GM19238 (cell line): ENCODE measurements at regions not wholly inside any gene's neighbourhood (a gene's known extent, or its start where the extent isn't known, plus 50 kb on each side); places are given as distances from the start of the nearest gene placed in this dataset.
"Not testable (repeated sequence)": the region's sequence is repeated elsewhere in the genome, so short reads cannot be mapped to it uniquely, and the experiment has no call there.

Source experiments
- DNase-seq: peaks from one replicate; pipeline ENCODE4 v3.0.0; 2011; ENCODE audit warnings: low spot score; ENCODE audit not compliant: insufficient read length

DNA sequence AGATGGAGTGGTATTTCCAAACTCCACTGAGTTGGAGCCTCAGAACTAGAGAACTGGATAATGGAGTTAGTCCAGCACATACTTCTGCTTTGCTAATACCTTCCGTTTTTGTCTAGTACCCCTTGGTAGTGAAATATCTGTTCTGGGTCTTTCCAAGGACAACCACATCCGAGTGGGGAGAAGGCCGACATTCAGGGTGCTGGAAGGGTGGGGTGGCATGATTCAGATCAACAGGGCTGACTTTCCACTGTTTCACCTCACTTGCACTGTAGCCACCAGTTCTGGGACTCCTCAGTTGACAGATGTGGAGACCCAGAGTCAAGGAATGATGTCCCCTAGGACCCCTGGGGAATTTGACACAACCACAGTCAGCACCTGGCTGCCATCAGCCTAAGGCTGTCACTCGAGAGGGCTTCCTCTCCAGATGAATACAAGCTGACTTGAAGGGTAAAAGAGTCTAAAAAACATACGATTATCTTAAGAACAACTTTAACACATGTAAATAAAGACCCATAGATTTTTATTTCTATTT is 84.8 kb upstream of the HNF1B start:
- DNase-seq: no peak

DNA sequence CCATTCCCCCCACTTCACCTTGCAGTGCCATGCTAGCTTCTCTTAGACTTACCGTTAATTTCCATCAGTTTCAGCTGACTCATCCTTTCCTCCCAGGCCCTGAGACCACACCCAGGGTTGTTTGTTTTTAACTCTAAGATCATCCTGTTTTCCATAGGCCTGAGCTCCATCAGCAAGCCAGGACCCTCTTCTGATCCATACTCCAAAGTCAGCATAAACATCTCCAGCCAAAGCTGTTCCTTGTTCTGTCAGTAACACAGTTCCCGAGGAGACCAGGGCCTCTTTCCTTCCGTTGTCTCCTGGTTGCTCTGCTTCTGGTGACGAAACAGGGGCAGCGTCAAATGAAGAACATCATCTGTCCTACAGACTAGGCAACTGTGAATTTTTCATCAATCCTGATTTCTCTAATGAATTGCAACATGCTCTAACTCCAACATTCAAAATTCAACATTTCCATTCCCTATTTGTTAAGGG is 83.8 kb upstream of the HNF1B start:
- no peak for DNase-seq

DNA sequence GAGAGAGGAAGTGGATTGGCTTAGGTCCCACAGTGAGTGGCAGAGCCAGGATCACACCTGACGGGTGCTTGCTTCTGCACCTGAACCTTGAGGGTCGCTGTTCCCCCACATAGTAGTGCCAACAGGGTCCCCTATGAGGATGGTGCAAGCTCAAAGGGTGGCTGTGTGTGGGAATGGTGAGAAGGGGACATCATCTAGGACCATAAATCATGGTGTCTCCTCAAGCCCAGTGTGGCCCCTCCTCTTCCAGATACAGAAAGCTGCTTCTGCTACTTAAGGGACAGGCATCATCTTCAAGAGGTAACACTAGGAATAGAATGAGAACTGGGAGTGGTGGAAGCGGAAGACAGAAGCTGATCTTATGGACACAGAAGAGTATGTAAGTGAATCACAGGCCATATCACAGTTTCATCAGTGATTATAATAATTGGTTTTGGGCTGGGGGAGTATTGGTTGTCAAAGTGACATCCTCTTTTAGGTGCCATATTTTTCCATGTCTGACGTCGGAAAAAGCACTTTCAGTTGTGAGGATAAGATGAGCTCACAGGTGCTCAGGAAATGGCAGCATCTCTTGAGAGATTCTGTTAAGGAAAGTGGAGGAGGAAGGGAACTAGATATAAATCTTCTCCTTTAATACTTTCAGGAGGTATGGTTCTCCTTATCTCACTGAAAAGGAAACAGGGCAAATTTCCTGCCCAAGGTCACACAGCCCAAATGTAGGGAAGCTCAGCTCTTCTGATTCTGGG is 83.2 kb upstream of the HNF1B start:
- no peak for DNase-seq

DNA sequence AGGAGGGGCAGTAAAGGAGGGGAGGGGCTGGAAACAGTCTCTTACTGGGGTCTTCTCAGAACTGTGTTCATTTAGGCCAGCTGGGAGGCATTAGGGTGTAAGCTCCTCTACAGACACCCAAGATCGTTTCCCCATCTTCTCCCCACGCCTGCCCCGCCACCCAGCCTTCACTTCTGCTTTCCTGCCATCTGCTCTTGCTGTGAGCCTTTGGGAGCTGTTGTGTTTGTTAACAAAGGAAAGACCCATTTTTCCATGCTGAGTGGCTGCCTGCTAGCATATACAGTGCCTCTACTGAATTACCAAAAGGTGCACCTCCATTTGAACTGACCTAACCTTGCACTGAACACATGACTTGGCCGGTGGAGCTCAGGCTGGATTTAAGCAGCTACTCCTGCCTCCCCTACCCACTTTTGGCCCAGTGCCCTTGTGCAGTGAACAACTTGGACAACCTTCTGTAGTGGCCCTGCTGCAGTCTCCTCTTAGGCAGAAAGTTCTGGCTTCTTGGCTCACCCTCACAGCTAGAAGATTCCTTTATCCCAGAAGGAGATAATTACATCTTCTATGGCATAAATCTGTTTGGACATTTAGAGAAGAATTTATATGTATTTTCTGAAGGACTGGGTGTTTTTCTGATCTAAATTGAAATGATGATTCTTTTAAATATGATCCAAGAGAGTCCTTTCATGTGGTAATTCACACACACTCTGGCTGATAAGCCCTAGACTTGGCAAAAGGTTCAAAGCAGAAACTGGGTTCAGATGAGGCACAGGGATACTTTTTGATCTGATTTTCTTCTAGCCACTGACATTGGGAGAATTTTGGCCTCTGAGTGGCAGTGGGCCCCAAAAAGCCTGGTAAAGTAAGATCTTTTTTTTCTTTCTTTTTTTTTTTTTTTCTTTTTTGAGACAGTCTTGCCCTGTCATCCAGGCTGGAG is 81.9 kb upstream of the HNF1B start:
- no peak for DNase-seq

DNA sequence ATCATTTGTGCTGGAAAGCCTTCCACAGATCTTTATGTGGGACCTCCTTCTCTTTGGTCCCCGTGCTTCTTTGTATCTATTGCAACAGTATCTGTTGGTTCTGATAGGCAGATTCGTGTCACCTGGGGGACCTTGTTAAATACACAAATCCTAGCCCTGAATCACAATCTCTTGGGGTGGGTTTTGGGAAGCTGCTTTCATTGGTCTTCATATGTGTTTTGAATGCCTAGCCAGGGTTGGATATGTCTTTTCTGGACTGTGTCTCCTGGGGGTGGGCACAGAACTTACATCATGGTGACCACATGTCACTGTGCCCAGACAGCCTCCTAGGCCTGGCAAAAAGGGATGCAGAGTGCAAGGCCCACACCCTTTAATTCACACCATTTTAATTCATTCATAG is 81.0 kb upstream of the HNF1B start:
- no peak for DNase-seq

DNA sequence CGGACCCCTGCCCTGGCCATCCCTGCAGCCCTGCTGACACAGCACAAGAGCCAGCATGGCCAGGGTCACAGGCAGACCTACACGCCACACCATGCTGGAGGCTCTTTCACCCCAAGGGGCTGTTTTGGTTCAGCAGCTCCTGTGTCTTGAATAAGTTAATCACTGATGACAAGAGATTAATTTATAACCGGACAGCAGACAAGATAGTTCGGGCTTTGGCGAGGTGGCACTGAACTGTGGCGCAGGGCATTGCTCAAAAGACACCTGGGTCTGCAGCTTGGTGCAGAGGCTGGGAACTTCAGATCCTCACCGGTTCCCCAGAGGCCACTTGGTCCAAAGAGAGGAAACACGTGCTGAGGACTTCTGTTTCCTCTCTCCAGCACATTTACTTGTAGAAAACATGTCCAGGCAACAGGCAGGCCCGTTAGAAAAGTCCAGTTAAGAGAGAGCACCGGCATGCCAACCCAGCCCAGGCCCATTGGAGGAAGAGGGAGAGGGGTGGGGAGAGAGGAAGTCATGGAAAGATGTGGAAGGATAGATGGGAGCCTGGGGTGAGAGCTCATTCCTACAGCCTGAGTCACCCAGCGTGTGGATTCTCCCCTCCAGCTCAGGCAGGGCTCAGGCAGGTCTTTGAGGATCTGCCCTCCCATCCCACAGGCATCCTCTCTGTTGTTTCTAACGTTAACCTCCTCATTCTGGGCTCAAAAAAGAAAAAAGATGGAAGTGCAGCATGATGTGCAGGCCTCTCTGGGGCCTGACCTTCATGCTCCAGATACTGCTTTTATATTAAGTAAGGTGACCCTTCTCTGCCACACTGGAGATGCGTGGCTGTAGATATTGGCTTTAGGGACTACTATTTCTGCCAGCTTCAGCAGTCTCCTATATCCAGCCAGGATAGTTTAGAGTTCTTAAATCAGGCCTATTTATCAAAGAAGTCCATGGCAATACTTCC is 80.0 kb upstream of the HNF1B start:
- DNase-seq: no peak

DNA sequence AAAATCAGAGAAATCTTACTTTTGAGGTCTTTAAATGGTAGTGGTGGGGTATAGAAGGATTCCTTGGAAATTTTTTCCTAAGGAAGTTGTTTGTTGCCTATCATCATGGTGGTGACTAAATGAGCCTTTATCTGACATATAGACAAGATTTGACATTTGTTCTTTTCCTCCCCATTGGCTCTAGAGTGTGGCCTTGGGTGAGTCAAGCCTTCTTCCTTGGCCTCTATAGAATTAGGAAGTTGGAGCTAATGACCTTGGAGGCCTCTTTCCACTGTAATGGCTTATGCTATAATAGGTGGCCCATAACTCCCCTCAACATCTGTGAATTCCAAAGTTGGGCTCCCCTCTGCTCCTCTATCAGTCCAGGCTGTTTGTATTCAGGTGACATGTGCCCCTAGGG is 79.1 kb upstream of the HNF1B start:
- DNase-seq: no peak

DNA sequence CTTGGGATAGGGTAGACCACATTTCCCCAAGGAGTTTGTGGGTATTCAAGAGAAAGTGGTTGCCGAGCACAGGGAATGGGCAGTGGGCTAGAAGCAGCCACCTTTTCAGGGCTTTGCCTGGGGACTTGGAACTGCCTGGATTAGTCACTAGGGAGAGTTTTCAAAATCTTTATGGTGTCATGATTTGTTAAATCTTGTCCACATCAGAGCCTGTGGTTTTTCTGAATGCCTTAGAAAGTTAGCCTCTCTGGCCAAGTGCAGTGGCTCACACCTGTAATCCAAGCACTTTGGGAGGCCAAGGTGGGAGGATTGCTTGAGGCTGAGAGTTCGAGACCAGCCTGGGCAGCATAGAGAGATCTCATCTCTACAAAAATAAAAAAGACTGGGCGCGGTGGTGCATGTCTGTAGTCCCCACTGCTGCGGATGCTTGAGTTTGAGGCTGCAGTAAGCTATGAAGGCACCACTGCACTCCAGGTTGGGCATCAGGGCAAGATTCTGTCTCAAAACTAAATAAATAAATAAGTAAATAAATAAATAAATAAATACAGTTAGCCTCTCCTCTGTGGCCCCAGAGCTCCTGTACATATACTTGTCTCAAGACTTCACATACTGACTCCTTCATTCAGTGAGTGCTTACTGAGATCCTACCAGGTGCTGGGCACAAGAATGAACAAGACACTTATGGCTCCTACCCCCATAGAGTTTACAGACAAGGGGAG is 76.3 kb upstream of the HNF1B start:
- DNase-seq: no peak

DNA sequence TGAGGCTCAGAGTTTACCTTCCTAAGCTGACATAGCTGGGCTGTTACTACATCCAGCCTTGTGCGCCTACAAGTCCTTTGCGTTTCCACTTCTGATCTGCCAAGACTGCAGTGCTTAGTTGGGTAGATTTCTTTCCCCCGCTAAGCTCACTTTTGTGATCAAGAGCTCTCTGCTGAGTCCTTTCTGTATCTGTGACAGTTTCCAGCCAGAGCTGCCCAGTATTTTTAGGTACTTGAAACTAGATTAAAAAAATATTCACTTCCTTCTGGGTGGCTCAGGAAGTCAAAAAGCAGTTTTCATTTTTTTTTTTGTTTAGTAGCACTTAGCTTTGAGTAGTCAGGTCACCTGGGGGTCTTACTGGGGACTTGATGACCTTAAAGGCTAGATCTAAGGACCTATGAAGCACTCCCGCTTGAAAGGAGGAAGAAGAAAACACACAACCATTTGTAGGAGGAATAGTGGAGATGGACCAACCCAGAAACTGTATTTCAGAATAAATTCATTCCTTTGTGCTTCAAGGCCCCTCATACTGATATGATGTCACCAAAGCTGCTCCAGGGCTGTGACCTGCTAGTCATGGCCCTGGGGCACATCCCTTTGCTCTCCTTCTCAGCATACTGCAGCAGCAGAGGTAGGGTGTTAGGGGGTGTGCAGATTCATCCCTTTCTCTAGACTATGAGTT is 75.6 kb upstream of the HNF1B start:
- no peak for DNase-seq

DNA sequence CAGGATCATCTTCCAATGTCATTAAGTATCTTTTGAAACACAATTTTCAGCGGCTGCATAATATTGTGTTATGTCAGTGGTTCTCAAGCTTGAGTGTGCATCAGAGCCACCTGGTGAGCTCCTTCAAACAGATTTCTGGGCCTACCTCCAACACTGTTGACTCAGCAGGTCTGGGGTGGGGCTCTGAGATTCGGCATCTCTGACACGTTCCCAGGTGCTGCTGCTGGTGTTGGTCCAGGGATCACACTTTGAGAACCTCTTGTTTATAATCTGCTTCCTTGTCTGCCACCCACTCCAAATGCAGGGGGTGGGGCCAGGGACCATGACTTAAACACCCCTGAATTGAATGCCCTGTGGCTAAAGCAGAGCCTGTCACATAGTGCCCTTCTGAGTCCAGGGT is 73.8 kb upstream of the HNF1B start:
- no peak for DNase-seq

DNA sequence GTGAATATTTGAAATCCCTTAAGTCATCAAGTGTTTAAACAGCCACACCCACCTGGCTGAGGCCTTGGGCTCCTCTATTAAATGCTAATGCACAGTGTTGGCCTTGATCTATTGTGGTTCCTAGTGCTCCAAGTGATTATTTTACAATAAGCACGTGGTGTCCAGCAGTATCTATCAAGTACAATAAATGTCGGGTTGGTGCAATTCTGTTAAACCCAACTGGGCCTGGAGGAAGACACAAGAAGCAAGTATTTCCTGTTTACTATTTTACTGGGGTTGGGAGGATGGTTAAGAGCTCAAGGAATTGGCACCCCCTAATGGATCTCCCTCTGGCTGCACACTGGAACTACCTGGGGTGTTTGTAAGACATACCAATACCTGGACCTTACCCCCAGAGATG is 72.1 kb upstream of the HNF1B start:
- no peak for DNase-seq

DNA sequence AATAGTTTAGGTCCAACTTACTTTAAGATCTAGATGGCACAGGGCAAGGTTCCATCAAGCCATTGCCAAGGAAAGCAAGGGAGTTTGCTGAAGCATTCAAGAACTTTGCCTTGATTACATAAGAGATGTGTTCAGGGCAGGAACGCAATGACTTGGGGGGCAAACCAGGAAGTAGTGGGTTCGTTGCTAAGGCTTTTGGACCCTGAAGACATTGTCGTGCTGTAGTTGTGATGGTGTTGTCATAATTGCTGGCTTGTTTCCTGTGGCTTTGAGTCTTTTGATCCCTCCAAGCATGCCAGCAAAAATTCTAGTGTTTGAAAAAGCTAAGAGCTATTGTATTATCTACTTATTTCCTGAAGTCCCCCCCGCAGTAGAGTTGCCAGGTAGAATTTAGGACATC is 70.7 kb upstream of the HNF1B start:
- DNase-seq: no peak

DNA sequence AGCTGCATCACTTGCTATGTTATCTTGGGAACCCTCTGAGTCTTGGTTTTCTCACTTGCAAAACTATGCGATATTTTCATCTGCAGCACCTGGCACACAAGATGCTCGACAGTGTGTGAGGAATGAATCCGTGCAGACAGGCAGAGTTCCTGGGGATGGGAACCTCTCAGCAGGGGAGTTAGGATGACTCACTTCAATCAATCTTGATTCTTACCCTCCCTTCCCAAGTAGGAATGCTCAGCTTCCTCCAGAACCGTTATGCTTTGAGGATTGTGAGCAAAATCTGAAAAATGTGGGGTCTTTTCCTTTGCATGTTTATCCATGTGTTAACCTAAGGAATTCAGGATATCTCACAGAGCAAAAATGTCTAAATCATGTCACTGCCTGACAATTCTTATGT is 68.9 kb upstream of the HNF1B start:
- DNase-seq: no peak

DNA sequence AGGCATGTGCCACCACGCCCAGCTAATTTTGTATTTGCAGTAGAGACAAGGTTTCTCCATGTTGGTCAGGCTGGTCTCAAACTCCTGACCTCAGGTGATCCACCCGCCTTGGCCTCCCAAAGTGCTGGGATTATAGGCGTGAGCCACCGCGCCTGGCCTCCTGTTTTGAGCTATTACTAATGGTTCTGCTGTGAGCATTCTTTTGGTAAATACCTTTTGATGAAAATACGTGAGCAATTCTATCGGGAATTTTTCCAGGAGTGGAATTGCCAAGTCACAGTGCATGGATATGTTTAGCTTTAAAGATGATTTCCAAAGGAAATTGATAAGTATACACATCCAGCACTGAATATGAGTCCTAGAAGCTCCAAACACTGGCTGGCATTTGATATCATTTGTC is 64.0 kb upstream of the HNF1B start:
- DNase-seq: not testable (repeated sequence)

DNA sequence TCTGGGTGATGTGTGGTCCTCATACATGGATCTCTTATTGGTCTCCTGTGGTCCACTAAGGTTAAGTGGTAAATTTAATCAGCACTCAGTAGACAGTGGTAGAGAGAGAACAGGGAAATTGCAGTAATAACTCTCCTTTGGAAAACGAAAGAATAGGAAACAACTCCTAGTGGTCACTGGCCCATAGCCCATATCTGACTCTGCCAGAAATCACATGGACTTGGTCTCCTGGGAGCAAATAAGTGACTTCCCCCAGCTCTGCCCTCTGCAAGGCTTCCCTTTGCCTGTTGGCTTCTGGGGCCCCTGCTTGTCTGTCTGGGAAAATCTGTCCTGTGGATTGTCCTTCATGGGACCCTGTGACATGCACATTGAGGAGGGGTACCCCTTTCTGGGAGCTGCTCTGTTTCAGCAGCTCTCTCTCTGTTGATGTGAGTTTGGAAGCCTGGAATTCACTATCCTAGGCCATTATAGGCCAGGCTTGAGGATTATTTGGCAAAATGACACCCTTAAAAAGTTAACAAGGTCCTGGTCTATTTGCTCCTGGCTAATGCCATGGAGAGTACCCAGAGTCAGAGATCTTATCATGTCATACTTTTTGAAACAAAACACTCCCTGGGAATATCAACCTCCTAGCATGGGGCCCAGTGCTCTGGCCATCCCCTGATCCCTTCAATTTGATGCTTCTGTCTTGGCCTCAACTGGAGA is 58.0 kb upstream of the HNF1B start:
- DNase-seq: no peak

DNA sequence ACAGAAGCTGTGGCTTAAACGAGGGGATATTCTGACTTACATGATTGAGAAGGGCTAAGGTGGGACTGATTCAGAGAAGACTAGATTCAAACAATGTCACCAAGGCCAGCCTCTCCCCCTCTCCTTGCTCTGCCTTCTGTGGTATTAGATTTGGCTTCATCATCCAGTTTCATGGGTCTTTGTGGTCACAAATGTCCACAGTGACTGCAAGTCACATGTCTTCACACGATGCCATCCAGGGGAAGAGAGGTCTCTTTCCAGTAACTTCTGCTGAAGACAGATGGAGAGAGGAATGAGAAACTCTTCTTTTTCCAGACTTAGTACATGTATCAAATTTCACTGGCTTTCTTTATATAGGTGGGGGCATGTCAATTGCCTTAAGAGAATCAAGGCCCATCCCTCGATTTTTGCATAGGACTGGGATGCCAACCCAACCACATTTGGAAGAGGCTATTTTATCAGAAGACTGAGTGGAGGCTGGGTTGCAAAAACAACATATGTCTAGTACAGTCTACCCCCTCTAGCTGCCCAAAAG is 57.3 kb upstream of the HNF1B start:
- DNase-seq: no peak

DNA sequence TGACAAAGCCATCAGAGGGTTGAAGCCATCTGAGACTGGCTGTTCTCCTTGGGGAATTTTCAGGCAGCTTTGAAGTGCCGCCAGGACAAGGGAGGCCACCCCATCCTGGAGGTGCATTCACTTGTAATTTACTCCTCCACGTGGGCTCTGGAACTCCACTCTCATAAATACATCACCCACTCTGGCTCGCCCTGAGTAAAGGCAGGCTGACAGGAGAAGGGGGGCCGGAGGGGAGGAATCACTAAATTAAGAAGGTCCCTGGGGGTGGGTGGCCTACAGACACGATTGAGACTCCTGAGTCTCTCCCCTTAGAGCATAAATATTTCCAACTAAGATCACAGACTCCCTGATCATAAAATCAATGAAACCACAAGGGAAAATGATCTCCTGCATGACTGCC is 56.3 kb upstream of the HNF1B start:
- DNase-seq: no peak

DNA sequence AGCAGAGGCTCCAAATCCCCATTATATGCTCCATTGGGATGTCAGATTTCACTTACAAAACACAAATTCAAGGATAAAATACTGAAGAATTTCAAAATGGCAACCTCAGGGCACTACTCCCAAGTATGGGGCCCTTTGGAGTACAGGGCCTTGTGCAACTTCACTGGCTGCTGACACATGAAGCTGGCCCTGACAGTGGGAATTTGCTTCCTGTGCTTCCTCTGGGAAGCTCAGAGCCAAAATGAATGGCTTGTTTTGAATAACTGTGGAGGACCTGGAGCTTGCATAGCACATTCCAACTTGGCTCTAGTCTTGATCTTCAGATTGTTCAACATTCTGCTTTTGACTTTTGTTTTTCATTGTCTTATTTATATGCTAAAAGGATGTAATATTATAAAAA is 52.3 kb upstream of the HNF1B start:
- no peak for DNase-seq

DNA sequence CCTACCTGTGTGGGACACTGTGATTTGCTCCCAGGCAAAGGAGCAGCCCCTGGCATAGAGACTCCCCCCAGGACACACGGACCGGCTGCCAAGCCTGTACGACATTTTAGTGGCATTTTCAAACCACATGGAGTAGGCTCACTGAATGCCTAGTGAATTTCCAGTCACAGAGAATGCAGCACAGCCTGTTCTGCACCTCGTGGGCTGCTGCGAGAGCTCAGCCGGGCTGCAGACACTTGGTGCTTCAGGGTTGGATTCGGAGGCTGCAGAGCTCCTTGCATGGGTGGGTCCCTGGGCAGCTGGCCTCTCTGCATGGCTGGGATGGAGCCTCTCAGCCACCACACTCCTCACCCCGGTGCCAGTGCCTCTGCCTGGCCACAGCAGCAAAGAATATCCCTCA is 51.2 kb upstream of the HNF1B start:
- no peak for DNase-seq
